ENCODE measurements at regions not wholly inside any gene's neighbourhood (a gene's known extent, or its start where the extent isn't known, plus 50 kb on each side); places are given as distances from the start of the nearest gene placed in this dataset.

DNA sequence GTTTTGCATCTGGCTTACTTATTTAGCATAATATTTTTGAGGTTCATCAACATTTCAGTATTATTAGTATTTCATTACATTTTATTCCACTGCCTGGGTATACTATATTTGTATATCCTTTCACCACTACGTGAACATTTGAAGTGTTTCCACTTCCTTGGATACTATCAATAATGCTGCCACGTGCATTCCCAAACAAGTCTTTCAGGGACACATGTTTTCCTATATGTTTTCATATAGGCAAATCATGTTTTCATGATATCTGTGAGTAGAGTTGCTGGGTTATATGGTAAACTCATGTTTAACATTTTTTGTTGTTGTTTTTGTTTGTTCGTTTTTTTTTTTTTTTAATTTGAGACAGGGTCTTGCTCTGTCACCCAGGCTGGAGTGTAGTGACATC is 380.1 kb downstream of the OMA1 start:
- no peak overlapping the region for H3K4me3 ChIP-seq
- H3K27me3 ChIP-seq (replicated peaks in 1 of 7): no peaks in the 10 kb centered on the region
- H3K4me1 ChIP-seq: no peaks in the 10 kb centered on the region
- peaks cover 0 to 17% (median 8%) of the 10 kb centered on the region in 8 donors for H3K9me3 ChIP-seq
- no peaks in the 10 kb centered on the region for H3K36me3 ChIP-seq
- no peak for DNase-seq
- H3K27ac ChIP-seq: no peak overlapping the region
- TF ChIP-seq POLR2A (IDR thresholded peaks at IDR 0.05) (no peak), POLR2AphosphoS5 (IDR thresholded peaks at IDR 0.05) (no peak)
- TF ChIP-seq, protein P1, sequence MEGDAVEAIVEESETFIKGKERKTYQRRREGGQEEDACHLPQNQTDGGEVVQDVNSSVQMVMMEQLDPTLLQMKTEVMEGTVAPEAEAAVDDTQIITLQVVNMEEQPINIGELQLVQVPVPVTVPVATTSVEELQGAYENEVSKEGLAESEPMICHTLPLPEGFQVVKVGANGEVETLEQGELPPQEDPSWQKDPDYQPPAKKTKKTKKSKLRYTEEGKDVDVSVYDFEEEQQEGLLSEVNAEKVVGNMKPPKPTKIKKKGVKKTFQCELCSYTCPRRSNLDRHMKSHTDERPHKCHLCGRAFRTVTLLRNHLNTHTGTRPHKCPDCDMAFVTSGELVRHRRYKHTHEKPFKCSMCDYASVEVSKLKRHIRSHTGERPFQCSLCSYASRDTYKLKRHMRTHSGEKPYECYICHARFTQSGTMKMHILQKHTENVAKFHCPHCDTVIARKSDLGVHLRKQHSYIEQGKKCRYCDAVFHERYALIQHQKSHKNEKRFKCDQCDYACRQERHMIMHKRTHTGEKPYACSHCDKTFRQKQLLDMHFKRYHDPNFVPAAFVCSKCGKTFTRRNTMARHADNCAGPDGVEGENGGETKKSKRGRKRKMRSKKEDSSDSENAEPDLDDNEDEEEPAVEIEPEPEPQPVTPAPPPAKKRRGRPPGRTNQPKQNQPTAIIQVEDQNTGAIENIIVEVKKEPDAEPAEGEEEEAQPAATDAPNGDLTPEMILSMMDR (IDR thresholded peaks at IDR 0.05 in 8 of 11, conservative IDR thresholded peaks at IDR 0.05 in 3 of 11): no peak
- intact Hi-C loops (cut with DNase I; ENCODE audit: low total_unique reads): loop anchor here (10.0 kb wide), 1 partner anchor 1332 kb away; no protein-coding TSS in a partner anchor
- 71 to 87% (median 81%) methylated on average over 3 of the region's 3 CpGs for WGBS, 5 donors

GRCh38 chr1:58165073-58165472 is 381.5 kb downstream of the OMA1 start:
- WGBS, 5 donors: 72 to 84% (median 83%) methylated on average over 6 of the region's 6 CpGs

DNA sequence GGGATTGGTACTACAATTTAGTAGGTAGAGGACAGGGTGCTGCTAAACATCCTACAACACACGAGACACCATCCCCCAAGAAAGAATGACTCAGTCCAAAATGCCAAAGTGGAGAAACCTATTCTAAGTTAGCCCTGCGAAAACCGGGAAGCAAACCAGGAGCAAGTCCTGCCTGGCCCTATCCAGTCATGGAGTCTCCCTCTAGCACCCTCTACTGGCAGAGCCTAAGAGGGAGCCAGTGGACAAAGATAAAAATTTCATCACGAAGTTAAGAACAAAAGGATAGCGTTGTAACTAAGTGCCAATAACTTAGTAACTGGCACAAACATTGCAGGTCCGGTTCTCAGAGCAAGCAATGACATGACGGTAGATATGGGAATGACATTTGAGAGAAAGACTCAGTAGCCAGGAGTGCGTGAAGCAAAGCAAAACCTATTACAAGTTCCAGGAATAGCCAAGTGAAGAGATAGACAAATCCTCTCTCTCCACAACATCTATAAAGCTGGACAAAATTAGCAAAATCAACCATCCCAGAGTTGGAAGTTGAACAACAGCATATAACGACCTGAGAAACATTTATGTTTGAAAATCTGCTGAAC is 383.5 kb downstream of the OMA1 start:
- H3K4me3 ChIP-seq: no peak overlapping the region
- 33 to 44% (median 36%) methylated on average over 9 of the region's 9 CpGs for WGBS, 5 donors
- intact Hi-C loops (cut with DNase I; ENCODE audit: low total_unique reads): loop anchor here (10.0 kb wide), 1 partner anchor 1328 kb away; no protein-coding TSS in a partner anchor
- no peaks in the 10 kb centered on the region for H3K27me3 ChIP-seq (replicated peaks in 1 of 7)
- no peak for DNase-seq
- H3K9me3 ChIP-seq: peaks cover 0 to 12% (median 8%) of the 10 kb centered on the region in 8 donors
- H3K4me1 ChIP-seq: no peaks in the 10 kb centered on the region
- no peak overlapping the region for H3K27ac ChIP-seq
- no peaks in the 10 kb centered on the region for H3K36me3 ChIP-seq
- TF ChIP-seq, protein P1 (IDR thresholded peaks at IDR 0.05 in 8 of 11, conservative IDR thresholded peaks at IDR 0.05 in 3 of 11): peak in 10 of 11 experiments; percentile 15 to 72 (median 52)
- no peak for TF ChIP-seq POLR2AphosphoS5 (IDR thresholded peaks at IDR 0.05)

More at GRCh38 chr1:58165073-58165472, 381.5 kb downstream of the OMA1 start:
- Histone ChIP-seq H3K4me3 (no peak overlapping the region), H3K36me3 (no peaks in the 10 kb centered on the region), H3K9me3 (peaks cover 0 to 17% (median 8%) of the 10 kb centered on the region in 8 donors), H3K4me1 (no peaks in the 10 kb centered on the region), H3K27me3 (replicated peaks in 1 of 7) (no peaks in the 10 kb centered on the region), H3K27ac (no peak overlapping the region)
- intact Hi-C loops (cut with DNase I; ENCODE audit: low total_unique reads): loop anchor here (10.0 kb wide), 1 partner anchor 1330 kb away; no protein-coding TSS in a partner anchor
- TF ChIP-seq, protein P1 (IDR thresholded peaks at IDR 0.05 in 8 of 11, conservative IDR thresholded peaks at IDR 0.05 in 3 of 11): no peak
- TF ChIP-seq POLR2AphosphoS5 (IDR thresholded peaks at IDR 0.05): no peak
- TF ChIP-seq POLR2A (IDR thresholded peaks at IDR 0.05): no peak
- no peak for DNase-seq

- Histone ChIP-seq H3K4me3 (no peak overlapping the region), H3K27me3 (replicated peaks in 1 of 7) (no peaks in the 10 kb centered on the region), H3K4me1 (no peaks in the 10 kb centered on the region), H3K36me3 (no peaks in the 10 kb centered on the region), H3K27ac (no peak overlapping the region), H3K9me3 (no peaks in the 10 kb centered on the region)
- 77 to 88% (median 85%) methylated on average over 3 of the region's 3 CpGs for WGBS, 5 donors
- no peak for DNase-seq
- TF ChIP-seq, protein P1 (IDR thresholded peaks at IDR 0.05 in 8 of 11, conservative IDR thresholded peaks at IDR 0.05 in 3 of 11): no peak
- TF ChIP-seq POLR2A (IDR thresholded peaks at IDR 0.05): no peak
- no peak for TF ChIP-seq POLR2AphosphoS5 (IDR thresholded peaks at IDR 0.05)
- intact Hi-C loops (cut with DNase I; ENCODE audit: low total_unique reads): no loop called here
Measured at GRCh38 chr1:58159434-58159830, 387.1 kb downstream of the OMA1 start.

Measured in spleen (tissue), 11 donors.